Neural progenitor cell (in vitro differentiated cells): ENCODE measurements at regions not wholly inside any gene's neighbourhood (a gene's known extent, or its start where the extent isn't known, plus 50 kb on each side); places are given as distances from the start of the nearest gene placed in this dataset.

Source experiments
- EZH2 ChIP-seq: fragments of 200-600 bp; sonication (generic); IDR thresholded peaks from 2 replicates; pipeline ENCODE4 v1.6.1; 2017; ENCODE audit warnings: antibody characterized with exemption, mild to moderate bottlenecking, moderate library complexity
- EZH2phosphoT487 ChIP-seq: fragments of 200-600 bp; sonication (generic); IDR thresholded peaks from 2 replicates; pipeline ENCODE4 v1.6.1; 2017; ENCODE audit warnings: antibody characterized with exemption
- TF ChIP-seq, protein P1 (sequence below): fragments of 200-600 bp; sonication (generic); IDR thresholded peaks from 2 replicates; pipeline ENCODE4 v1.5.1; 2017; ENCODE audit warnings: antibody characterized with exemption, mild to moderate bottlenecking

DNA sequence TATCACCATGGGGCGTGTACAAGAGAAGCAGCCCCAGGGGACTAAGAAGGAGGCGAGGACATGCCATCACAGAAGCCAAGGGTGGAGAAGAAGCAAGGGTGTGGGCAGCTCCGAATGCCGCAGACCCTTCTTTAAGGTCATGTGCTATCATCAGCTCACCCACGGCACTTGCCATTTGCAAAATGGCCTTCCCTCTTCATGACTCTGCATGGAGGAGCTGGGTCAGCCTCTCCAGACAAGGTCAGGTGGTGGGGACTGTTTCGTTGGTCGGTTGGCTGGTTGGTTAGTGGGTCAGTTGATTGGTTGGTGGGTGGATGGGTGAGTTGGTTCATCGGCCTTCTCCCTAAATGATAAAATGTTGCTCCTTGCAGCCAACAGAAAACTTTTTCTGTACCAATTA lies 622.5 kb downstream of the TBC1D22A start:
- TF ChIP-seq, protein P1, sequence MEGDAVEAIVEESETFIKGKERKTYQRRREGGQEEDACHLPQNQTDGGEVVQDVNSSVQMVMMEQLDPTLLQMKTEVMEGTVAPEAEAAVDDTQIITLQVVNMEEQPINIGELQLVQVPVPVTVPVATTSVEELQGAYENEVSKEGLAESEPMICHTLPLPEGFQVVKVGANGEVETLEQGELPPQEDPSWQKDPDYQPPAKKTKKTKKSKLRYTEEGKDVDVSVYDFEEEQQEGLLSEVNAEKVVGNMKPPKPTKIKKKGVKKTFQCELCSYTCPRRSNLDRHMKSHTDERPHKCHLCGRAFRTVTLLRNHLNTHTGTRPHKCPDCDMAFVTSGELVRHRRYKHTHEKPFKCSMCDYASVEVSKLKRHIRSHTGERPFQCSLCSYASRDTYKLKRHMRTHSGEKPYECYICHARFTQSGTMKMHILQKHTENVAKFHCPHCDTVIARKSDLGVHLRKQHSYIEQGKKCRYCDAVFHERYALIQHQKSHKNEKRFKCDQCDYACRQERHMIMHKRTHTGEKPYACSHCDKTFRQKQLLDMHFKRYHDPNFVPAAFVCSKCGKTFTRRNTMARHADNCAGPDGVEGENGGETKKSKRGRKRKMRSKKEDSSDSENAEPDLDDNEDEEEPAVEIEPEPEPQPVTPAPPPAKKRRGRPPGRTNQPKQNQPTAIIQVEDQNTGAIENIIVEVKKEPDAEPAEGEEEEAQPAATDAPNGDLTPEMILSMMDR = no peak
- TF ChIP-seq EZH2 (no peak), EZH2phosphoT487 (no peak)
